Astrocyte of the spinal cord (primary cell): ENCODE measurements at regions not wholly inside any gene's neighbourhood (a gene's known extent, or its start where the extent isn't known, plus 50 kb on each side); places are given as distances from the start of the nearest gene placed in this dataset.

Experiments
- DNase-seq: peaks from one replicate; pipeline ENCODE4 v3.0.0; 2011; ENCODE audit warnings: low read depth, low spot score
- H3K4me3 ChIP-seq: 2 replicates; pipeline ENCODE4 v1.5.1; 2011; ENCODE audit warnings: low read depth, mild to moderate bottlenecking, low read length, moderate library complexity
- CTCF ChIP-seq: IDR thresholded peaks from 2 replicates; pipeline ENCODE4 v1.5.1; 2012; ENCODE audit warnings: low read depth, mild to moderate bottlenecking, low read length, inconsistent platforms
- in situ Hi-C: cut with HindIII; loops from 2 replicates; pipeline ENCODE4 v1.10.0; 2017; ENCODE audit warnings: low sequenced_read_pairs

GRCh38 chr6:163659803-163660202 lies 245.3 kb downstream of the QKI start:
- DNase-seq, result no peak
- TF ChIP-seq CTCF, result no peak
- H3K4me3 ChIP-seq, result no peak overlapping the region
- in situ Hi-C loops, result no loop called here

- H3K4me3 ChIP-seq, result no peak overlapping the region
- TF ChIP-seq CTCF, result no peak
- DNase-seq, result no peak
- in situ Hi-C loops, result no loop called here
Measured at GRCh38 chr6:163655217-163656121, 241.0 kb downstream of the QKI start.

- no peak for DNase-seq
- in situ Hi-C loops, result no loop called here
- no peak overlapping the region for H3K4me3 ChIP-seq
- TF ChIP-seq CTCF, result no peak
Measured at GRCh38 chr6:163651915-163652668, 237.6 kb downstream of the QKI start.

- no peak overlapping the region for H3K4me3 ChIP-seq
- no peak for DNase-seq
- no peak for TF ChIP-seq CTCF
- in situ Hi-C loops, result no loop called here
Measured at GRCh38 chr6:163651426-163651825, 236.9 kb downstream of the QKI start.

- H3K4me3 ChIP-seq, result no peak overlapping the region
- in situ Hi-C loops, result no loop called here
- no peak for TF ChIP-seq CTCF
- DNase-seq, result no peak
Measured at GRCh38 chr6:163648868-163649267, 234.3 kb downstream of the QKI start.

GRCh38 chr6:163647624-163648023 lies 233.1 kb downstream of the QKI start:
- no peak for DNase-seq
- in situ Hi-C loops, result no loop called here
- no peak for TF ChIP-seq CTCF
- no peak overlapping the region for H3K4me3 ChIP-seq
